HG03280 (cell line): ENCODE measurements at regions not wholly inside any gene's neighbourhood (a gene's known extent, or its start where the extent isn't known, plus 50 kb on each side); places are given as distances from the start of the nearest gene placed in this dataset.
"Not testable (repeated sequence)": the region's sequence is repeated elsewhere in the genome, so short reads cannot be mapped to it uniquely, and the experiment has no call there.

Experiments used
- ATAC-seq: cut with Tn5 transposase; IDR thresholded peaks from one replicate; pipeline ENCODE4 v1.9.1; 2021; ENCODE audit warnings: mild to moderate bottlenecking, moderate library complexity; ENCODE audit not compliant: unreplicated experiment

GRCh38 chr9:78896479-78896878 lies 599.6 kb downstream of the PSAT1 start:
- ATAC-seq = no peak

- ATAC-seq = no peak
Measured at GRCh38 chr9:78898234-78898633, 601.3 kb downstream of the PSAT1 start.

GRCh38 chr9:78899006-78899405 lies 602.1 kb downstream of the PSAT1 start:
- ATAC-seq = no peak

DNA sequence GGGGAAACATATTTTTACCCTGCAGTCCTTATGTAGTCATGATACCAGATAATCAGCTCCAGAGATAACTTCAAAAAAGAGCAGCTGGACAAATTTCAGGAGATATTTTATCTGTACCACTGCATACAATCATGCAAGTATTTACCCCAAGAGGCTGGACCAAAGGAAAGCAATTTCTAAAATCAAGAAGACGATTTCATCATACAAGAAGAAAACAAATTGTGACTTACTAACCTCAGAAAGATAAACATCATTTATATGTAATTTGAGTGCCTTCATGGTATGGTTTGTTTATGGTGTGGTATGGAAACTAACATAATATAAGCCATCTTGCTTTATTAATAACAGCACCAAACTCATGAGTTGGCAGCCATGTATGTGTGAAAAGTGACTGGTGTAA lies 603.6 kb downstream of the PSAT1 start:
- no peak for ATAC-seq

DNA sequence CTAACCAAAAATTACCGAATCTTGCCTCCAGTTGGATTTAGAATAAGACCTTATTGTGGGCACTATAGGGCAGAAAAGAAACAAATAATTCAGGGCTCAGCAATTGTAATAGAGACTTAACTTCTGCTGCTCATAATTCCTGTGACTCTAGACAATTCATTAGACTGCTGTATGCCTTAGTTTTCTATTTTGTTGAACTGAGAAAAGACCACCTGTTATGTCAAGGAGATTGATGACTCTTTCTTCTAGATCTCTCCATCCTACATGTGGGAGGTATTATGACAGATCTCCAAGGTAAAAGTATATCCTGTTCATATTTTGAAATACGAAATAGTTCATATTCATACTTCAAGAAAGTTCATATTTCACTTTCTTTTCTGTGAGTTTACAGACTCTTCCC lies 605.1 kb downstream of the PSAT1 start:
- ATAC-seq = no peak

DNA sequence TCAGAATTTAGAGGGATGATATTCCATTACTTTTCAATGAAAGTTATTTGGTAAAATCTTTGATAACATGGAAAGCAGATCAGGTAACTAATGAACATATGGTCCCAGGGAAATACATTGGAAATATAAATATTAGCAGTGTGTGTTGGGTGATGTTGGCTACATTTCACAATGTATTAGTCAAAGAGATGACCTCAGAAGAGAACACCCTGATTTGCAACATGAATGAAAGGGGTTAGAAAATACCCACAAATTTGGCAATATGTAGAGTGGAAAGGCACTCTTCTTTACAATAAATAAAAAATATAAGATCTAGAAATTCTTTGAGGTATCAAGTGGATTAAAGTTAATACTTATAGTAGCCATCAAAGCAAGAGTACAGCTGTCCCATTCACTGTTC lies 606.7 kb downstream of the PSAT1 start:
- ATAC-seq = no peak

DNA sequence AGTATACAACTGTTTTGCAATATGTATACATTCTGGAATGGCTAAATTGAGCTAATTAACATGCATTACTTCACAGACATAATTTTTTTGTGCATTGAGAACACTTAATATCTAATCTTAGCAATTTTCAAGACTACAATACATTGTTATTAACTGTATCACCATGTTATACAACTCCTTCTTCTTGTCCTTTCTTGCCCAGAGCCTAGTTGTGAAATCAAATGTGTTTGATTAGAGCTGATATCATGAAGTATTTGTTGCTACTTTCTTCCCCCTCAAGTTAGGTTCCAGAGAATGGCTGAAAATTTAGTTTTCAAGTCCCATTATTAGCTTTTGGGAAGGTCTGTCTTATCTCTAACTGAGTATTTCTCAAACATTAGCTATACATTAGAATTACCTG lies 607.8 kb downstream of the PSAT1 start:
- no peak for ATAC-seq

- ATAC-seq = no peak
Measured at GRCh38 chr9:78905387-78905786, 608.5 kb downstream of the PSAT1 start.

- no peak for ATAC-seq
Measured at GRCh38 chr9:78905986-78906755, 609.2 kb downstream of the PSAT1 start.

DNA sequence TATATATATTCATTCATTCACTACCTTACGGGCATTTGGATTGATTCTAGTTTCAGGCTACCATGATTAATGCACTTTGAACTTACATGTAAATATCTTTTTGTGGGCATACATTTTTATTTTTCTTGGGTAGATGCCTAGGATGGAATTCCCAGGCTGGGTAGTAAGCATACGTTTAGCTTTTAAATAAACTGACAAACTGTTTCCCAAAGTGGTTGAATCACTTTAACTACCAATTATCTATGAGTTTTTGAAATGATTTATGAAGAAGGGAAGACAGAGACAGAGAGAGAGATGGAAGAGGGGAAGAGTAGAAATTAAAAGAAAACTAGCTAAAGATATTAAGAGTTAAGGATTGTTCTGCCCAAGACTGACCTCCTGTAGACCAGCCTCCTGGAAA lies 612.6 kb downstream of the PSAT1 start:
- ATAC-seq = no peak

GRCh38 chr9:78916884-78917283 lies 620.0 kb downstream of the PSAT1 start:
- ATAC-seq = not testable (repeated sequence)

- ATAC-seq = no peak
Measured at GRCh38 chr9:78918976-78919375, 622.1 kb downstream of the PSAT1 start.

GRCh38 chr9:78919701-78920100 lies 622.8 kb downstream of the PSAT1 start:
- no peak for ATAC-seq

DNA sequence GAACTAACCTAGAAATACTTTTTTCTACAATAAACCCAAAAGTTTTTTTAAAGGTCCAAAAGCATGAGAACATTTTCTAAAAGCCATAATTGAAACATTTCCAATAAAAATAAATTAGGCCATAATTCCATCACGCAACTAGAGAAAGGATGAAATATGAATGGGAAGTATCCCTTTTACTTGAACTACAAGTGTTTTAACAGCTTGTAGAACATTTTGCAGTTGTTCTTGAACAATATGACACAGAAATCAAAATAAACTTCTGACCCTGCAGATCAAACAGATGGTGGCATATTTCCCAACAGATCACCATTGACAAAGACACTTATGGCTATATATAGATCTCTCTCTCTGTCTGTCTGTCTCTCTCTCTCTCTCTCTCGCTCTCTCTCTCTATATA lies 624.4 kb downstream of the PSAT1 start:
- no peak for ATAC-seq

GRCh38 chr9:78923966-78924659 lies 627.2 kb downstream of the PSAT1 start:
- no peak for ATAC-seq

DNA sequence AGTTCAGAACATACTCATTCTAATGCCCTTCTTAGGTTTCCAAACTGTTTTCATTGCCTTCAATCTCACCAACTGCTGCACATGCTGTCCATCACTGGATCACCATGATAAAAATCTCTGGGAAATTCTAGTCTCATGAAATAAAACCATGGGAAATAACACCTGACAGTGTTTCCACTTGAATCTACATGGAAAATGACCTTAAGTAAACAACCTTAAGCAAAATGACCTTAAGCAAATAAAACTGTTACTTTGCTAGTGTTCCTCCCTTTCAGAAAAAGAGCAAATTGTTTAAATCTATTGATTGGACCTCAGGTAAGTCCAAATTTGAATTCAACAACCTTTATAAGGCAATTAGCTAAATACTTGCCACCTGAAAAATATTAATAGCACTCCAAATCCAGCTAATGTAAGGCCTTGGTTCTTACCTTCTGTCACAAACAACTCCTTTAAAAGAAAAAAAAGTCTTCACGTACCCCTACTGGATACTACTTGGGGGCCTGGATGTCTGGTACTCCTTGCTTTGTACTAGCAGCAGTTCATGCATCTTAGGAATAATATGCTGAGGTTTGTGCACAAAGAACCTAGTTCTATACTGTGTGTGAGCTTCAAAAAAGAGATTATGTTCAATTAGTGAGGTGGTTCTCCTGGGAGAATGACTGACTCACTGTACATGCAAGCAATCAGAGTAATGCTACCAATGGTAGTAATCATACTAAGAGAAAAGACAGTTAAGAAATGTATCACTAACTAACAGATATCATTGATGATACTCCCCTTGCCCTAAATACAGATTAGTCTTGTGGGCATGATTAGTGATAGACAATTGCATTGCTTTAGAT lies 630.4 kb downstream of the PSAT1 start:
- no peak for ATAC-seq

DNA sequence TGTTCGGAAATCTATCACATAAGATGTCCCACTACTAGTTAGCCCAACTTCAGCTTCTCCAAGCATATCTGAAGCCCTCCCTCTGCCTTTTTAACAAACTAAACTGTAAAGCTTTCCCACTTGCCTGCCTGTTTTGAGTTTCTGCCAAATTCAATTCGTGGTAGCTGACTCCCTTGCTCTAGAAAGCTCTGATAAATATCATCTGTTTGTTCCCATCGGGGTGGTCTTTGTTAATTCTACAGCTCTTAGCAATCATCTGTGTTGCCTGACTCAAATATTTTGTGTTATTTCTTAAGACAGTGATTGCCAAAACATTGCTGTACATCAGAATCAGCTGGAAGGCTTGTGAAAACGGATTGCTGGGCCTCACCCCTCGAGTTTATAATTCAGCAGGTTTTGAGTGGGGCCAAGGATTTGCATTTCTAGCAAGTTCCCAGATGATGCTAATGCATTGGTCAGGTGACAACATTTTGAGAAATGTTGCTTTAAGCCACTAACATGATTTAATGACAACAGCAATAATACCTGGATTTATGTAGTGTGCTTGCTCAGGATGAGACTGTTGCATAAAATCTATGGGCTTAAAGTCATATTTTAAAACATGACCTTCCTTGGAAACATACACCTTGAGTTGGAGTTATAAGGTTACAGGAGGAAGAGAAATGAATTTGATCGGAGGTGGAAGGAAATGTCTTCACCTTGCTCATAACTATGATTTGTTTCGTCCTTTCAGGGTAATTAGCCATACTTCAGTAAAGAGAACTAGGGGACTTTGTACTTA lies 631.9 kb downstream of the PSAT1 start:
- ATAC-seq = no peak

- no peak for ATAC-seq
Measured at GRCh38 chr9:78930281-78930680, 633.4 kb downstream of the PSAT1 start.

DNA sequence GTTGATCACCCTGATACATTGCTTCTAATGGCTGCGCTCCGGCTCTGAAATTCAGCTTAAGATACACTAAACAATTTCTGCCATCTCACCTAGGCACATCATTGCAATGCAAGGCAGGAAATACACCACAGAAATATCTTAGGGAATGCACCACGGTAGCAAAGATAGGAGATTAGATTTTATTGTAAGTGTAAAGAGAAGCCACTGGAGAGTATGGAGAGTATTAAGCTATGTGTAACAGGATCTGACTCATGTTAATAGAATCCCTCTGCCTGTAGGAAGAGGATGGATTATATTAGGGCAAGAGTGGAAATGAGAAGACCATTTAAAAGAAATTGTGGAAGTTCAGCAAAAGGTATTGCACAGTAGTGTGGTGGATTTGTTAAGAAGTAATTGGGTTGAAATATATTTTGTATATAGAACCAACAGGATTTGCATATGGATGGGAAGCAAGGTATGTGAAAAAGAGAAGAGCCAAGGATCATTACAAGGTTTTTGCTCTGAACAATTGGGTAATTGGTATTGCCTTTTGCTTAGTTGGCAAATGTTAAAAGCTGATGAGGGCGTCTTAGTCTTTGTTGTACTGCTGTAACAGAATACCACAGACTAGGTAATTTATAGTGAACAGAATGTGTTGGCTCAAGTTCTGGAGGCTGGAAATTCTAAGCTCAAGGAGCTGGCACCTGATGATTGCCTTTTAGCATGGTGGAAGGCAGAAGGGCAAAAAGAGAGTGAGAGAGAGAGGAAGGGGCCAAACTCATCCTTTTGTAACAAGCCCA lies 636.1 kb downstream of the PSAT1 start:
- no peak for ATAC-seq

GRCh38 chr9:78934880-78935279 lies 636.9 kb upstream of the TLE4 start:
- ATAC-seq = no peak
